ENCODE measurements at regions not wholly inside any gene's neighbourhood (a gene's known extent, or its start where the extent isn't known, plus 50 kb on each side); places are given as distances from the start of the nearest gene placed in this dataset.
"Not testable (repeated sequence)": the region's sequence is repeated elsewhere in the genome, so short reads cannot be mapped to it uniquely, and the experiment has no call there.

DNA sequence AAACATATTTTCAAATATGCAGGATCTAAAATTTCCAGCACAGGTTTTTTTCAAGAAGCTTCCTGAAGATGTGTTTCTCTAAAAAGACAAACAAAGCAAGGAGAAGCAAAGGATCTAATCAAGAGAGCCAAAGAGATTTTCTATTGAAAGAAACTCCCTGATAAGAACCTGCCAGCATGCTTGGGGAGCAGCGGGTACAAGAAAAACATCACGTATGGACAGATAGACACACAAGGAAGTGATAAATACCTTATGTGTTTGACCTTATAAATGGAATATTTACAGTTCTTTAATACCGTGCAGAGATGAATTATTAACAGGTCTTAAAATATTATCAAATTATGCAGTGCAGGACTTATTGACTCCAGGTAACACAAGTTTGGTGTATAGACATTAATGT is 562.1 kb downstream of the DACH1 start:
- no peak overlapping the region for H3K27ac ChIP-seq
- TF ChIP-seq, protein P1, sequence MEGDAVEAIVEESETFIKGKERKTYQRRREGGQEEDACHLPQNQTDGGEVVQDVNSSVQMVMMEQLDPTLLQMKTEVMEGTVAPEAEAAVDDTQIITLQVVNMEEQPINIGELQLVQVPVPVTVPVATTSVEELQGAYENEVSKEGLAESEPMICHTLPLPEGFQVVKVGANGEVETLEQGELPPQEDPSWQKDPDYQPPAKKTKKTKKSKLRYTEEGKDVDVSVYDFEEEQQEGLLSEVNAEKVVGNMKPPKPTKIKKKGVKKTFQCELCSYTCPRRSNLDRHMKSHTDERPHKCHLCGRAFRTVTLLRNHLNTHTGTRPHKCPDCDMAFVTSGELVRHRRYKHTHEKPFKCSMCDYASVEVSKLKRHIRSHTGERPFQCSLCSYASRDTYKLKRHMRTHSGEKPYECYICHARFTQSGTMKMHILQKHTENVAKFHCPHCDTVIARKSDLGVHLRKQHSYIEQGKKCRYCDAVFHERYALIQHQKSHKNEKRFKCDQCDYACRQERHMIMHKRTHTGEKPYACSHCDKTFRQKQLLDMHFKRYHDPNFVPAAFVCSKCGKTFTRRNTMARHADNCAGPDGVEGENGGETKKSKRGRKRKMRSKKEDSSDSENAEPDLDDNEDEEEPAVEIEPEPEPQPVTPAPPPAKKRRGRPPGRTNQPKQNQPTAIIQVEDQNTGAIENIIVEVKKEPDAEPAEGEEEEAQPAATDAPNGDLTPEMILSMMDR (IDR thresholded peaks at IDR 0.05) = no peak
- TF ChIP-seq ZFX (IDR thresholded peaks at IDR 0.05; ENCODE audit: borderline replicate concordance) = no peak

DNA sequence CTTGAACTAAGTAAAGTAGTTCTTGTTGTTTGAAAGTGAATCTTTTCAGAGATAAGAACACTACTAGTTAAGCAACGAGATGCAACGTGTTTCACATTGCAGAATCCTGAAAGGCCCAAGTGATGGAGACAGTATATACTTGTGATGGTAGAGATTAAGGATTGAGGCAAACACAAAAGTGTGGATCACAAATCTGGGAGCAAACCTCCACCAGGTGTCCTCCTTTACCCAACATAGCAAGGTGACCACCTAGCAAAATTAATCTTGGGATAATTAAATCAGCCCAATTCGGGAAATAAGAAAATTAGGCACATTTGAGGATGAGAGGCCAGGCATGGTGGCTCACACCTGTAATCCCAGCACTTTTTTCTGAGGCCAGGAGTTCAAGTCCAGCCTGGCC is 563.9 kb downstream of the DACH1 start:
- TF ChIP-seq, protein P1 (IDR thresholded peaks at IDR 0.05) = 0 out of 2 replicates have a peak, but pooled peaks have one; percentile 14
- TF ChIP-seq ZFX (IDR thresholded peaks at IDR 0.05; ENCODE audit: borderline replicate concordance) = no peak
- H3K27ac ChIP-seq = no peak overlapping the region

DNA sequence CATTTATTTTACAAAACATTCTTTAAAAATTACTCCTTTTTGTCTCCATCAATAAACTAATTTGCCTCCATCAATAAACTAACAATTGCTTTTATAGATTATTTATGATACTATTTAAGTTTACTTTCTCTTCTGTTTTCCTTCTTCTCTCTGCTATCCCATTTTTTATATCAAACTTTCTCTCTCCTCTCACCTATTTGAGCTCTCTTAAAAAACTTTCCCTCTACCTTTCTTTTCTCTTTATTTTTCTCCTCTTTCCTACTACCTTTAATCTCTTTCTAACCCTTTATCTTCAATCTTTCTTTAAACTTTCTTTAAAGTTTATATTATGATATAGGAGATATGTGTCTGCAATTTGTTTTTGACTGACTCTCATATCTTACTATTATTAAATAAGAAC is 566.4 kb downstream of the DACH1 start:
- H3K27ac ChIP-seq = no peak overlapping the region
- no peak for TF ChIP-seq ZFX (IDR thresholded peaks at IDR 0.05; ENCODE audit: borderline replicate concordance)
- TF ChIP-seq, protein P1 (IDR thresholded peaks at IDR 0.05) = no peak

DNA sequence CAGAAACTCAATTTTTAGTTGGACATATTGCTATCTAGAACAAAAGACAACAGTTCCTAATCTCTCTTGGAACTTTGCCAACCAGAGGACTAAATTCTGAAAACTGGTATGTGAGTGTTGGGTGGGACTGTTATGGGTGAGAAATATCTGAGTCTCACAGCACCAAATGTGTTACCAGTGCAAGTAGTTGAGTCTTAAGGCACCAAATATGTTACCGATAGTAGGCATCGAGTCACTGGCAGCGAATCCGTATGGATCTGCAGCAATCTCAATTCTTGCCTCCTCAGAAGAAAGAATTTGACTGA is 575.2 kb downstream of the DACH1 start:
- no peak overlapping the region for H3K27ac ChIP-seq
- TF ChIP-seq, protein P1 (IDR thresholded peaks at IDR 0.05) = no peak
- no peak for TF ChIP-seq ZFX (IDR thresholded peaks at IDR 0.05; ENCODE audit: borderline replicate concordance)

DNA sequence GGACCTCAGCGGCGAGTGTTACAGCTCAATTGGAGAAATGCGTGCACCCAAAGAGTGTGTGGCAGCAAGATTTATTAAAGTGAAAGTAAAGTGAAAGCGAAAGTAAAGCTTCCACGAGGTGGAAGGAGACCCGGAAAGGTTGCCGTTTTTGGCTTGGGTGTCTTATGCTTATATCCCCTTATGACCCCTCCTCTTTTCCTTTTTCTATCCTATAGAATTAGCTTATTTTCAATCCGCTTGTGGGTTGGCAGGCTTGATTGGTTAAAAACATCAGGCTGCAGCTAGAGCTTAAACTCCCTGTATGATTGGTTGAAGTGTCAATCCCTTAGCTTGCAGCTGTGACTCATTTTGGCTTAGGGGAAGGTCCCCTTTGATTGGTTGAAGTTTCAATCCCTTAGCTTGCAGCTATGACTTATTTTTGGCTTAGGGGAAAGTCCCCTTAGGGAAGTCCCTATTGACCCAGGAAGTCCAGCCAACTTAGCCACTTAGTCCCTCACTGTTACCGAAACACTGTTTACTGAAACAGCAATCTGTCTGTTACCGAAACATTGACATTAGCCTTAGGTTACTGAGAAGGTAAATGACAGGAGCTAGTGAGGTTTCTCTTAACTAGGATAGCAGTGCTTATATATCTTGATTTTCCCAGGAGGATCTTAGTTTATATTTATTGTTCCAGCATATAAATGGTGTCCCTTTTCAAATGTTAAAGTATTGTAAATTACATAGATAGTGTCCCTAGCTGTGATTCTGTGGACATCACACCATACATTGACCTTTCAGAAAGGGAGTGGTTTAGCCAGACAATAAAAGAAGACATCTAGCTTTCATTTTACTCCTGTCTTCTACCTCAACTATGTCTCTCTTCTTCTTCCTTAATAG is 575.8 kb downstream of the DACH1 start:
- no peak for TF ChIP-seq ZFX (IDR thresholded peaks at IDR 0.05; ENCODE audit: borderline replicate concordance)
- TF ChIP-seq, protein P1 (IDR thresholded peaks at IDR 0.05) = no peak

DNA sequence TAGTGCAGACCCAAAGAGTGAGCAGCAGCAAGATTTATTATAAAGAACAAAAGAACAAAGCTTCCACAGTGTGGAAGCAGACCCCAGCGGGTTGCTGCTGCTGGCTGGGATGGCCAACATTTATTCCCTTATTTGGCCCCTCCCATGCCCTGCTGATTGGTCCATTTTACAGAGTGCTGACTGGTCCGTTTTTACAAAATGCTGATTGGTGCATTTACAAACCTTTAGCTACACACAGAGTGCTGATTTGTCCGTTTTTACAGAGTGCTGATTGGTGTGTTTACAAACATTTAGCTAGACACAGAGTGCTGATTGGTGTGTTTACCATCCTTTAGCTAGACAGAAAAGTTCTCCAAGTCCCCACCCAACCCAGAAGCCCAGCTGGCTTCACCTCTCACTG is 577.0 kb downstream of the DACH1 start:
- not testable (repeated sequence) for H3K27ac ChIP-seq

More for the DNA sequence above, 575.8 kb downstream of the DACH1 start:
- H3K27ac ChIP-seq = peak overlapping the region; percentile 45

DNA sequence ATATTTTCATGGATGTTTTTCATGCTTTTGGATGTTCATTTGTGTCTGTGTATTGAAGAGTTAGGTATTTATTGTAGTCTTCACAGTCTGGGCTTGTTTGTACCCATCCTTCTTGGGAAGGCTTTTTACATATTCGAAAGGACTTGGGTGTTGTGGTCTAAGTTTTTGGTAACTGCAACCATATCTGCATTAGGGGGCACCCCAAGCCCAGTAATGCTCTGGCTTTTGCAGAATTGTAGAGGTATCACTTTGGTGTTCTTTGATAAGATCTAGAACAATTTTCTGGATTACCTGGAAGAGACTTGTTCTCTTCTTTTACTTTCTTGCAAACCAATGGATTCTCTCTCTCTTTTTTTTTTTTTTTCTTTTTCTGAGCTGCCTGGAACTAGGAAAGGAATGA is 581.3 kb downstream of the DACH1 start:
- no peak overlapping the region for H3K27ac ChIP-seq

More for the DNA sequence above, 581.3 kb downstream of the DACH1 start:
- TF ChIP-seq ZFX (IDR thresholded peaks at IDR 0.05; ENCODE audit: borderline replicate concordance) = no peak
- TF ChIP-seq, protein P1 (IDR thresholded peaks at IDR 0.05) = no peak
